GM23338 (cell line): ENCODE measurements at regions not wholly inside any gene's neighbourhood (a gene's known extent, or its start where the extent isn't known, plus 50 kb on each side); places are given as distances from the start of the nearest gene placed in this dataset.

Source experiments
- ATAC-seq: fragments of 200-7000 bp; cut with Tn5 transposase; 3 replicates; pipeline ENCODE4 v1.9.1; 2020
- DNase-seq: peaks from one replicate; pipeline ENCODE4 v3.0.0-alpha.2; 2015; ENCODE audit warnings: low spot score
- H2AFZ ChIP-seq: fragments of 200-600 bp; sonication (generic); 2 replicates; pipeline ENCODE4 v1.8.0; 2016; ENCODE audit warnings: antibody characterized with exemption, mild to moderate bottlenecking, moderate library complexity
- H3F3A ChIP-seq: fragments of 200-600 bp; sonication (generic); replicated peaks from 2 replicates; pipeline ENCODE4 v1.8.0; 2017; ENCODE audit warnings: antibody characterized with exemption, mixed run types, low read depth
- H3K27ac ChIP-seq: fragments of 200-600 bp; sonication (generic); 2 replicates; pipeline ENCODE4 v1.6.1; 2016; ENCODE audit warnings: low read depth
- H3K27me3 ChIP-seq: fragments of 200-600 bp; sonication (generic); 2 replicates; pipeline ENCODE4 v1.8.0; 2016; ENCODE audit warnings: mild to moderate bottlenecking, mixed run types, moderate library complexity; ENCODE audit not compliant: insufficient read depth
- H3K36me3 ChIP-seq: fragments of 200-600 bp; sonication (generic); 2 replicates; pipeline ENCODE4 v1.8.0; 2016; ENCODE audit warnings: mild to moderate bottlenecking; ENCODE audit not compliant: insufficient read depth
- H3K4me1 ChIP-seq: fragments of 200-600 bp; sonication (generic); 2 replicates; pipeline ENCODE4 v1.8.0; 2016; ENCODE audit warnings: mild to moderate bottlenecking, moderate library complexity; ENCODE audit not compliant: insufficient read depth
- H3K4me2 ChIP-seq: fragments of 200-600 bp; sonication (generic); 2 replicates; pipeline ENCODE4 v1.7.1; 2017; ENCODE audit warnings: mixed run types
- H3K4me3 ChIP-seq: fragments of 200-600 bp; sonication (generic); 2 replicates; pipeline ENCODE4 v1.6.1; 2016; ENCODE audit warnings: mixed run types
- H3K79me2 ChIP-seq: fragments of 200-600 bp; sonication (generic); replicated peaks from 2 replicates; pipeline ENCODE4 v1.8.0; 2017; ENCODE audit warnings: mild to moderate bottlenecking; ENCODE audit not compliant: insufficient read depth
- H3K9me2 ChIP-seq: fragments of 200-600 bp; sonication (generic); 2 replicates; pipeline ENCODE4 v1.8.0; 2017; ENCODE audit not compliant: insufficient read depth
- H4K20me1 ChIP-seq: fragments of 200-600 bp; sonication (generic); replicated peaks from 2 replicates; pipeline ENCODE4 v1.8.0; 2017; ENCODE audit warnings: mild to moderate bottlenecking; ENCODE audit not compliant: insufficient read depth
- H3K27ac Mint-ChIP-seq: 2 replicates; pipeline ENCODE4 v1.8.0; 2020; ENCODE audit warnings: inconsistent platforms, mild to moderate bottlenecking, moderate library complexity, mixed read lengths
- H3K27me3 Mint-ChIP-seq: 3 replicates; pipeline ENCODE4 v1.8.0; 2022; ENCODE audit warnings: low read depth, mild to moderate bottlenecking, moderate library complexity, mixed read lengths, inconsistent platforms; ENCODE audit not compliant: insufficient read depth, poor library complexity
- H3K36me3 Mint-ChIP-seq: 3 replicates; pipeline ENCODE4 v1.8.0; 2021; ENCODE audit warnings: low read depth, mild to moderate bottlenecking, inconsistent platforms, moderate library complexity, mixed read lengths
- H3K4me1 Mint-ChIP-seq: 3 replicates; pipeline ENCODE4 v1.8.0; 2020; ENCODE audit warnings: mild to moderate bottlenecking, inconsistent platforms, mixed read lengths
- H3K4me3 Mint-ChIP-seq: 3 replicates; pipeline ENCODE4 v1.8.0; 2021; ENCODE audit warnings: moderate library complexity, mild to moderate bottlenecking, inconsistent platforms, mixed read lengths
- H3K9me3 Mint-ChIP-seq: 3 replicates; pipeline ENCODE4 v1.8.0; 2020; ENCODE audit warnings: moderate library complexity, mild to moderate bottlenecking, inconsistent platforms, mixed read lengths
- CREB1 ChIP-seq: fragments of 250-450 bp; sonication (Bioruptor Pico); IDR thresholded peaks from 2 replicates; pipeline ENCODE4 v1.5.0; 2020; ENCODE audit warnings: low read depth, mild to moderate bottlenecking, moderate library complexity
- CTCF ChIP-seq, 2 experiments: fragments of 200-600 bp in 1 of 2; sonication (generic) in 1 of 2; conservative IDR thresholded peaks; 2 replicates each; pipeline versions ENCODE4 v1.5.1 to v1.6.1; 2016 to 2017; ENCODE audit warnings: antibody characterized with exemption in 2 of 2, low read depth in 2 of 2, mild to moderate bottlenecking in 2 of 2, moderate library complexity in 1 of 2
- ETS1 ChIP-seq: IDR thresholded peaks from 2 replicates; pipeline ENCODE4 v1.6.1; 2016; ENCODE audit warnings: antibody characterized with exemption
- EZH2 ChIP-seq: fragments of 200-600 bp; sonication (generic); IDR thresholded peaks from one replicate; pipeline ENCODE4 v1.8.0; 2017; ENCODE audit warnings: antibody characterized with exemption, mild to moderate bottlenecking, low read depth; ENCODE audit not compliant: unreplicated experiment
- EZH2phosphoT487 ChIP-seq: fragments of 200-600 bp; sonication (generic); IDR thresholded peaks from one replicate; pipeline ENCODE4 v1.8.1; 2018; ENCODE audit warnings: antibody characterized with exemption; ENCODE audit not compliant: unreplicated experiment
- NANOG ChIP-seq: IDR thresholded peaks from 2 replicates; pipeline ENCODE4 v1.6.1; 2016; ENCODE audit warnings: antibody characterized with exemption, borderline replicate concordance
- POLR2AphosphoS5 ChIP-seq: IDR thresholded peaks from 2 replicates; pipeline ENCODE4 v1.6.1; 2016; ENCODE audit warnings: antibody characterized with exemption, low read depth
- REST ChIP-seq: IDR thresholded peaks from one replicate; pipeline ENCODE4 v1.6.1; 2018; ENCODE audit warnings: antibody characterized with exemption; ENCODE audit not compliant: unreplicated experiment
- ZNF114 ChIP-seq: fragments of 250-450 bp; sonication (Bioruptor Pico); IDR thresholded peaks from 2 replicates; pipeline ENCODE4 v1.5.0; 2020; ENCODE audit warnings: mild to moderate bottlenecking, moderate library complexity

- Histone ChIP-seq H2AFZ (no peak overlapping the region), H3K4me1 (peaks cover 8% of the 10 kb centered on the region; the same call in 1 of the 2 replicates), H3K36me3 (no peaks in the 10 kb centered on the region), H3K79me2 (no peaks in the 10 kb centered on the region), H3F3A (no peaks in the 10 kb centered on the region), H3K9me2 (no peaks in the 10 kb centered on the region), H3K27ac (no peak overlapping the region), H3K4me3 (no peak overlapping the region), H3K27me3 (no peaks in the 10 kb centered on the region), H3K4me2 (no peak overlapping the region), H4K20me1 (no peaks in the 10 kb centered on the region)
- DNase-seq (no peak), ATAC-seq (no peak)
- no peak overlapping the region for H3K4me3 Mint-ChIP-seq
- H3K27me3 Mint-ChIP-seq, result no peaks in the 10 kb centered on the region
- TF ChIP-seq ZNF114 (CRISPR knock-in tag) (no peak), POLR2AphosphoS5 (no peak), CREB1 (no peak), CTCF (conservative IDR thresholded peaks at IDR 0.05; ENCODE audit: low read depth in 2 of 2) (no peak), NANOG (no peak), ETS1 (no peak), EZH2 (no peak), EZH2phosphoT487 (no peak), REST (no peak)
- H3K36me3 Mint-ChIP-seq, result no peaks in the 10 kb centered on the region
- peaks cover 2% of the 10 kb centered on the region; the same call in 1 of the 3 replicates for H3K9me3 Mint-ChIP-seq
- H3K4me1 Mint-ChIP-seq, result peaks cover 26% of the 10 kb centered on the region; the same call in 2 of the 3 replicates
- H3K27ac Mint-ChIP-seq, result no peak overlapping the region
Observed at GRCh38 chr1:115907092-115907491, 66.2 kb upstream of the NHLH2 start.
